ENCODE measurements at regions not wholly inside any gene's neighbourhood (a gene's known extent, or its start where the extent isn't known, plus 50 kb on each side); places are given as distances from the start of the nearest gene placed in this dataset.

DNA sequence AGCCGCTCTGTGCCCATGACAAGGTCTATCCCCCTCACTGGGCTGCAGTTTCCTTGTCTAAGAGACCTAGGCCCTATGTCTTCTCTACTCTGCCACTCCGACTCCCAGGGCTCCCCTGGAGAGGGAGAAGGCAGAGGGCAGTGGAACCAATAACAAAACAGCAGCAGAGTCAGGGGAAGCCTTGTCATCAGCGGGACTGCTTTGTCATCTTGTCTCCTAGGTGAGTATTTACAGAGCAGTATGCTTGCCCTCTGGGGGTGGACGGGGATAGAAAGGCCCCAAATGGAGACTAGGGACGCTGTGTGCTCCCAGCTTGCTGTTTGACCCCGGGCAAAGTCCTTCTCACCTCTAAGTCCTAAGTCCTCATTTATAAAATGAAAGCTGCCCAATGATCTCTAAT is 318.5 kb downstream of the CDK5RAP2 start:
- dilution Hi-C loops (cut with MboI; ENCODE audit: extremely low pct_ligation_motif_present, low sequenced_read_pairs) (no loop called here), intact Hi-C loops (cut with micrococcal nuclease) (no loop called here)
- Histone ChIP-seq H3K27me3 (ENCODE audit: control insufficient read depth in 2 of 2, insufficient read depth in 2 of 2, low read length in 2 of 2) (no peaks in the 10 kb centered on the region), H3K4me3 (replicated peaks in 1 of 3; ENCODE audit: insufficient read depth in 1 of 3, low read depth in 1 of 3, low read length in 3 of 3) (no peak overlapping the region), H3K9me1 (replicated peaks; ENCODE audit: control insufficient read depth, extremely low read depth, insufficient read depth, low read length) (no peaks in the 10 kb centered on the region), H3K4me1 (ENCODE audit: control insufficient read depth, extremely low read depth, insufficient read depth, low read length) (no peaks in the 10 kb centered on the region), H3K79me2 (ENCODE audit: control insufficient read depth, insufficient read depth, low read length) (no peaks in the 10 kb centered on the region), H4K20me1 (replicated peaks; ENCODE audit: control insufficient read depth, extremely low read depth, insufficient read depth, low read length) (no peaks in the 10 kb centered on the region), H2AFZ (ENCODE audit: low read depth, low read length) (no peak overlapping the region), H3K9ac (replicated peaks; ENCODE audit: extremely low read depth, insufficient read depth, low read length) (no peak overlapping the region), H3K9me3 (replicated peaks; ENCODE audit: control insufficient read depth, insufficient read depth, low read length) (no peaks in the 10 kb centered on the region), H3K27ac (ENCODE audit: insufficient read depth, low read depth, low read length) (no peak overlapping the region), H3K36me3 (ENCODE audit: control insufficient read depth in 2 of 2, extremely low read depth in 1 of 2, insufficient read depth in 2 of 2, low read length in 2 of 2) (no peaks in the 10 kb centered on the region), H3K4me2 (ENCODE audit: insufficient read depth, low read length) (no peak overlapping the region)
- POLR2A ChIA-PET = no interaction called here
- FAIRE-seq (no peak), DNase-seq (ENCODE audit: low read depth, low spot score) (no peak)
- TF ChIP-seq EZH2 (IDR thresholded peaks at IDR 0.05; ENCODE audit: borderline replicate concordance, low read depth, low read length, severe bottlenecking) = no peak
- TF ChIP-seq POLR2A (IDR thresholded peaks at IDR 0.05; ENCODE audit: low read depth, low read length) = no peak
- no peak for TF ChIP-seq FOS (IDR thresholded peaks at IDR 0.05; ENCODE audit: borderline replicate concordance, insufficient read depth, low read length)
- TF ChIP-seq JUN (IDR thresholded peaks at IDR 0.05; ENCODE audit: borderline replicate concordance, insufficient read depth, insufficient read length, low read depth) = no peak
- no peak for TF ChIP-seq POLR2AphosphoS5 (IDR thresholded peaks at IDR 0.05; ENCODE audit: insufficient read depth, low read depth, low read length)
- TF ChIP-seq, protein P1, sequence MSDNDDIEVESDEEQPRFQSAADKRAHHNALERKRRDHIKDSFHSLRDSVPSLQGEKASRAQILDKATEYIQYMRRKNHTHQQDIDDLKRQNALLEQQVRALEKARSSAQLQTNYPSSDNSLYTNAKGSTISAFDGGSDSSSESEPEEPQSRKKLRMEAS (IDR thresholded peaks at IDR 0.05; ENCODE audit: insufficient read depth, insufficient read length) = no peak
- no peak for TF ChIP-seq GATA2 (IDR thresholded peaks at IDR 0.05; ENCODE audit: insufficient read depth, insufficient read length, low read depth, low read length)
- TF ChIP-seq, protein P2, sequence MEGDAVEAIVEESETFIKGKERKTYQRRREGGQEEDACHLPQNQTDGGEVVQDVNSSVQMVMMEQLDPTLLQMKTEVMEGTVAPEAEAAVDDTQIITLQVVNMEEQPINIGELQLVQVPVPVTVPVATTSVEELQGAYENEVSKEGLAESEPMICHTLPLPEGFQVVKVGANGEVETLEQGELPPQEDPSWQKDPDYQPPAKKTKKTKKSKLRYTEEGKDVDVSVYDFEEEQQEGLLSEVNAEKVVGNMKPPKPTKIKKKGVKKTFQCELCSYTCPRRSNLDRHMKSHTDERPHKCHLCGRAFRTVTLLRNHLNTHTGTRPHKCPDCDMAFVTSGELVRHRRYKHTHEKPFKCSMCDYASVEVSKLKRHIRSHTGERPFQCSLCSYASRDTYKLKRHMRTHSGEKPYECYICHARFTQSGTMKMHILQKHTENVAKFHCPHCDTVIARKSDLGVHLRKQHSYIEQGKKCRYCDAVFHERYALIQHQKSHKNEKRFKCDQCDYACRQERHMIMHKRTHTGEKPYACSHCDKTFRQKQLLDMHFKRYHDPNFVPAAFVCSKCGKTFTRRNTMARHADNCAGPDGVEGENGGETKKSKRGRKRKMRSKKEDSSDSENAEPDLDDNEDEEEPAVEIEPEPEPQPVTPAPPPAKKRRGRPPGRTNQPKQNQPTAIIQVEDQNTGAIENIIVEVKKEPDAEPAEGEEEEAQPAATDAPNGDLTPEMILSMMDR (IDR thresholded peaks at IDR 0.05; ENCODE audit: extremely low read depth in 1 of 2, insufficient read depth in 1 of 2, low read depth in 1 of 2, low read length in 2 of 2) = no peak
- TF ChIP-seq MYC (IDR thresholded peaks at IDR 0.05; ENCODE audit: low read depth, low read length) = no peak
- no TSS peak for BruUV-seq (replicated peaks)
- CTCF ChIA-PET = interaction anchor here (1.4 kb wide), 1 partner anchor 216 kb away, joined by 3 read pairs; no protein-coding TSS in a partner anchor

Data from endothelial cell of umbilical vein (primary cell).